ES-I3 (cell line): ENCODE measurements at regions not wholly inside any gene's neighbourhood (a gene's known extent, or its start where the extent isn't known, plus 50 kb on each side); places are given as distances from the start of the nearest gene placed in this dataset.

ENCODE experiments used
- H3K36me3 ChIP-seq: 2 replicates; pipeline ENCODE4 v1.6.1; 2013; ENCODE audit warnings: mild to moderate bottlenecking, low read length, control low read depth, moderate library complexity; ENCODE audit not compliant: insufficient read depth
- H3K4me1 ChIP-seq: 2 replicates; pipeline ENCODE4 v1.6.1; 2013; ENCODE audit warnings: mild to moderate bottlenecking, control low read depth, low read length; ENCODE audit not compliant: insufficient read depth
- H3K9ac ChIP-seq: 2 replicates; pipeline ENCODE4 v1.6.1; 2013; ENCODE audit warnings: low read depth, mild to moderate bottlenecking, low read length, moderate library complexity
- H3K9me3 ChIP-seq: 2 replicates; pipeline ENCODE4 v1.6.1; 2013; ENCODE audit warnings: mild to moderate bottlenecking, low read length, moderate library complexity; ENCODE audit not compliant: control insufficient read depth, insufficient read depth

DNA sequence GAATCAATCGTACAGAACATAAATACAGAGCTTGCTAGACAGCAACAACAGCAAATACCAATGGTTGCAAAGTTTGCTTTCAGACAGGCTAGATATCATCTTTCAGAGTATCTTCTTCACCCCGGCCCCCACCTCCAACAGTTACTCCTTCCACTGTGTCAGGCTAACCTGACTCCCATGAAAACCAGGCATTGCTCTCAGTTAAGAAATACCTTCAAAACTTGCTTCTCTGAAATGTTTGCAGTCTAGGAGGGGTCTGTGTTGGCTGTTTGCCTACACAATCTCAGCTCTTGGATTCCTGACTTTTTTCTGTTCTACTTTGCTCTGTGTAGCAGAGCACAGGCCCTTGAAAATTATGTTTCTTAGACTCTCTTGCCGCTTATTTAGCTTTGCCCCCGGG, 599.5 kb upstream of the SYT4 start:
- H3K36me3 ChIP-seq: no peaks in the 10 kb centered on the region
- H3K9me3 ChIP-seq: no peaks in the 10 kb centered on the region

DNA sequence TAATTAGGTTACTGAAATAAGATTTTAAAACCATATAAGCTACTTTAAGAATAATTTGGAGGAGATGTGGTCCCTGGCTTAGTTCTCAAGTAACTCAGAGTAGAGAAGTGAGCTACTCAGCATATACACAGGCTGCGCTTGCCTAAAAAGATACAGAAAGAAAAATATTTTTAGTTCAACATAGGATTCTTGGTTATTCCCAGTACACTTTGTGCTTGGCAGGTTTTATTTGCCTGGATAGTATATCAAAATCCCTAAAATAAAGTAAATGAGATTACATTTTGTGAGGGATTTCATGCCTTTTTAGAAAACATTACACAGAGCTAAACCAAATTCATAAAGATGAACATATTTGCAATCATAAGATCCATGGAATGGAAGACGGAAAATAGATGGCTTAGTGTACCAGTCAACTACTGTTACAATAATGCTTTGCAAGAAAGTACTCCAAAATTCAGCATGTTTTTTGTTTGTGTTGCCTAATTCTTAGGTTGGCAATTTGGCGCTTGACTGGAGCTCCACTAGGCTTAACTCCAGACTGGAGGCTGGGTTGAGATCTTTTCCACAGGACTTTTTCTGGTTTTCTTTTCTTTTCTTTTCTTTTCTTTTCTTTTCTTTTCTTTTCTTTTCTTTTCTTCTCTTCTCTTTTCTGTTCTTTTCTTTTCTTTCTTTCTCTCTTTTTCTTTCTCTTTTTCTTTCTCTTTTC, 600.5 kb upstream of the SYT4 start:
- H3K9me3 ChIP-seq: no peaks in the 10 kb centered on the region
- no peak overlapping the region for H3K9ac ChIP-seq
- 0 out of 2 replicates have a peak, but pooled peaks cover 5% of the 10 kb centered on the region for H3K4me1 ChIP-seq
- H3K36me3 ChIP-seq: no peaks in the 10 kb centered on the region

More for the DNA sequence above, 599.5 kb upstream of the SYT4 start:
- Histone ChIP-seq H3K4me1 (no peaks in the 10 kb centered on the region), H3K9ac (no peak overlapping the region)

DNA sequence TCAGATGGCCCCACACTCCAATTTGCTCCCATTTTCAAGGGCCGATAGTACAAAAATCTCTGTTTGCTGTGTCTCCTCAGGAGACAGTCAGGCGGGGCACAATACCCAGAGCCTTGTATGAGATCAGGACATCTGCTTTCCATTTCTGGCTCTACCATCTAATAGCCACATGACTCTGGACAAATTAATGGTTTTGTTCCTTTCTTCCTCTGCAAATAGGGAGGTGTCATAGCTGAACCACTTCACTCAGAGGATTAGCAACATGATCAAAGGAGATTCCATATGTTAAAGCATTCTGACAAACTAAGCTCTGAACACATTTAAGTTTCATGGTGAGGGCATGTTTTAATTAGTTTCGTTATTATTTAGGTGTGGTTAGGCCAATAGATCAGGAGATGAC, 602.1 kb upstream of the SYT4 start:
- no peaks in the 10 kb centered on the region for H3K9me3 ChIP-seq
- 0 out of 2 replicates have a peak, but pooled peaks cover 7% of the 10 kb centered on the region for H3K4me1 ChIP-seq
- no peak overlapping the region for H3K9ac ChIP-seq
- H3K36me3 ChIP-seq: no peaks in the 10 kb centered on the region

DNA sequence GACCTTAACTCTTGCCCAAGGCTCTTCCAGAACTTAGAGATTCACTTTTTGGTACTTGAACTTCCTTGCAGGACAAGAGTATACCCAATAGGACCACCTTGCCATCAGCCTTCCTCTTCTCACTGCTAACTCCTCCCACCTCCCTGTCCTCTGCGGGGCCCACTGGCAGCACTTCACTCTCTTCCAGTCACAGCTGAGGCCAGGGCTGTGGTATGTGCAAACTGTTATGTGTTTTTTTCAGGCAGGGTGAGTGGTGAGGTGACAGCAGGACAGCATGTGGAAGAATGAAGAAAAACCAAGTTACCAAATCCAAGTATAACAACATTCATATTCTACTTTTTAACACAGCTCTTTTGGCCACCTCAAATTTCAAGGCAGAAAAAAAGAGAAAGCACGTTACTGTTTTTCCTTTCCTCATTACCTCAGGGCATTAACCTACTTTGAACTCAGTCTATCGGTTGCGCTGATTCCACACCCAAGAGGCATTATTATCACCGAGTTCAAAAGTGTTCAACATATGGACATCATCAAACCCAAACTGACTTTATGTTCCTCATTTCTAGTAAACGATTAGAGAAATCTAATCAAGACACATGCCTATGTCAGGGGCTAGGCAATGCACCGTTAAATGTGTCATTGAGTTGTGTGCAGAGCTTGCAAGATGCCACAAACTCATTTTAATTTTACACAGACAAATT, 605.2 kb upstream of the SYT4 start:
- Histone ChIP-seq H3K9ac (no peak overlapping the region), H3K4me1 (peaks cover 10% of the 10 kb centered on the region), H3K9me3 (no peaks in the 10 kb centered on the region), H3K36me3 (no peaks in the 10 kb centered on the region)

DNA sequence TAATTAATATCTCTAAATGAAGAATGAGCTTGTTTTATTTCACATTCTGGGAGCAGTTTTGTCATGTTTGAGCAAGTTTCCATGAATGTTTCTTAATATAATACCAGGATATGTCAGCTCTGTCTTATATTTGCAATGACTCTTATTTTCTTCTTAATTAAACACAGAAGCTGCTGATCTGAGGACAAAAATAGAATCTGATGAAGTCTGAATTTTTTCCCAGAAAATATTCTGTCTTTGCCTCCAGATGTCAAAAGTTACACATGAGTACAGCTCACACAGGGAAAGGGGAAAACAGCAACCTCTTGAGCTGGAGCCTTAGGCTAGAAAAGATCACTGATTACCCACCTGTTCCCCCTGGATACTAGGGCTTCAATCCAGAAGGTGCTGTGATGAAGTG, 606.6 kb upstream of the SYT4 start:
- Histone ChIP-seq H3K9ac (no peak overlapping the region), H3K36me3 (no peaks in the 10 kb centered on the region), H3K4me1 (peaks cover 19% of the 10 kb centered on the region), H3K9me3 (no peaks in the 10 kb centered on the region)

DNA sequence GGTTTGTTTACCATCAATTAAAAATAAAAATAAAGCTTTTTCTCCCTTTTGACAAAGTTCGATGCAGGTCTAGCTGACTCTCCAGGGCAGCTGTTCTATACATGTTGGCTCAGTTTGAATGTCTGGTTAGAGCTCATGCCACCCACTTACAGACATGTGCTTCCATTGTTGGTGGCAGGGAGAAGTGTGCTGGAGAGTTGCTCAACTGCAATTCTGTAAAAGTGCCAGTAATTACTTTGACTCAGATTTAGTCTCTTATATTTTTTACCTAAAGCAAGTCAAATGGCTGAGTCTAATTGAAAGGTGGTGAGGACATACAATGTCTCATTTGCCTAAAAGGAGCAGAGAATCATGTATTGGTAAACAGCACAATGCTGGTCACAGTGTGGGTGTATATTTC, 609.1 kb upstream of the SYT4 start:
- Histone ChIP-seq H3K9ac (no peak overlapping the region), H3K4me1 (peaks cover 19% of the 10 kb centered on the region), H3K36me3 (no peaks in the 10 kb centered on the region), H3K9me3 (no peaks in the 10 kb centered on the region)

DNA sequence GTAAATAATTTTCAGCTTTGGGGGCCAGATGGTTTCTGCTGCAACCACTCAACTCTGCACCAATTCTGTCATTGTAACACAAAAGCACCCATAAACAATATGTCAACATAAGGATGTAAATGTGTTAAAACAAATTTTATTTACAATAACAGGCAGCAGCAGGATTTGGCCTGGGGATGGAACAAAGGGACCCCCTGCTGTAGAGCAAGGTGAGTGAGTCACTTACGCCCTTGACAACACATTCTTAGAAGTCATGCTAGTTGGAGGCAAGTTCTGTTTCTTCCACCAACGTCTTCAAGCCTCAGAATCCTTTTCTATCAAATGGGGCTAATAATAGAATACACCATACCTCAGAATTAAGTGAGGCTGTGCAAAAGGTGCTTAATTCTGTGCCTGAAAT, 610.2 kb upstream of the SYT4 start:
- Histone ChIP-seq H3K9me3 (no peaks in the 10 kb centered on the region), H3K36me3 (no peaks in the 10 kb centered on the region), H3K9ac (no peak overlapping the region), H3K4me1 (peaks cover 17% of the 10 kb centered on the region)

DNA sequence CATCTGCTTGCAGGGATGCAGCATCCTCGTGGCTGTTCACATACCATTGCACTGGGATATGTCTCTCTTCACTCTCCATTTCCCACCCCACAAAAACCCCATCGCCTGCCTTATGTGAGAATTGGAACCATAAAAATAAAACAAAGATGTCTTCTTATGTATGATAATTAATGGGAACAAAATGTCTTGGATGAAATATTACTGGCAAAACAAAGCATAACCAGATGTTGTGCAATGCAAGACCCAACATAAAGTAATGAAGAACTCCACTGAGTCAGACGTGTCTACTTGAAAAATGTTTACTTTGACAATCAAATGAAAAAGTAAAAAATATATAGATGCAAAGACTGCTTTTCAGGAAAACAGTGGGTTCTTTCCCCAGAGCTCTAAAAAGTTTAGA, 611.3 kb upstream of the SYT4 start:
- peaks cover 13% of the 10 kb centered on the region for H3K4me1 ChIP-seq
- H3K9ac ChIP-seq: no peak overlapping the region
- no peaks in the 10 kb centered on the region for H3K36me3 ChIP-seq
- H3K9me3 ChIP-seq: no peaks in the 10 kb centered on the region

DNA sequence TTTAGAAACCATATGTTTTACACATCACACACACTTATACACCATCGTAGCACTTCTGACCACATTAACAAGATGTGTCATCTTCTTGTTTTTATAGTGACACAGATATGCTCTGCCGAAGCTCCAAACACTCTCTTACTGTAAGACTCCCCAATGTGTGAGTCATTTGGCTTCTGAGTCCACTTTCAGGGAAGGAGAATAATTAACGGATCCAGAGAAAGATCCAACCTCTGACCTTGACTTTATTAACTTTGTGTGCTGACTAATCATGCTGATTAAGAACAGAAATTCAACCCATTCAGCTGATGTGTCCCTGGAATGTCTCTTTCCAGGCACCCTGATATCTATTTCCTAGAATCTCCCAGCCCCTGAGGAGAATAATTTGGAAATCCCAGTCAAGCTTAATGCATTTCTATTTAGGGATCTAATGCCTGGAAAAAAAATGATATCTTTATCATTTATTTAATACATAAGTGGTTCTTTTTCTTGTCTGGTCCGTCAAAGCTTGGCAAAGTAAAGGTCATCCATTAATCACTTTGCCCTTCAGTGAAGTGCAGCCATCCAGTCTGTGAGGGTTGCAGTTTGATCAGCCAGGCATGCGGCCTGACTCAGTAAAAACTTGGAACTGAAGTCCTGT, 615.8 kb upstream of the SYT4 start:
- Histone ChIP-seq H3K9ac (no peak overlapping the region), H3K36me3 (no peaks in the 10 kb centered on the region), H3K9me3 (no peaks in the 10 kb centered on the region), H3K4me1 (0 out of 2 replicates have a peak, but pooled peaks cover 3% of the 10 kb centered on the region)

DNA sequence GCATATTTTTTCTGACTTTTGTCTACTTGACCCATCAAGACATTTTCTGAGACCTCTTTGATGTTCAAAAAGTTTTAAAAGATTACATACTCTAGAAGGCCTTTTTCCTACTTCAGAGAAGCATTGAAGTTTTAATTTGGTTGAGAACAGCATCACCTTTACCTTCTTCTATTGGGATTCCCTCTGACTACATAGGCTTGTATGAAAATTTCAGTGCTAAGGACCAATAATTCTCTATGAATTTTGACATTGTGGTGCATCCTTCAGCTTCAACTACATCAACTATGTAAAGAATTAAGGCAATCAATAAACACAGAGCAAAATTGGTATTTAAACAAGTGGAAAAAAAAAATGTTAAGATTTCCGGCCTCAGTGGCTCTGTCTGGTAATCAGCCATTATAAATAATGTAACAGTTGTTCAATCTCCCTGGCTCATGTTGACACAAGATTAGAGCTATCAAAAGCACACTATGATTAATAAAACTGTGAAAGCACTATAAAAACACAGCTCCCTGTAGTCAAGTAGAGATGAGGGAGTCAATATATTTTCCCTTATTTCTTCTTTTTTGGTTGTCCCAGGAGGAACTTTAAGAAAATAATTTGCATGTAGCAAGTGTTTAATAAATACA, 627.0 kb upstream of the SYT4 start:
- no peaks in the 10 kb centered on the region for H3K36me3 ChIP-seq
- no peaks in the 10 kb centered on the region for H3K4me1 ChIP-seq
- no peaks in the 10 kb centered on the region for H3K9me3 ChIP-seq
- no peak overlapping the region for H3K9ac ChIP-seq

DNA sequence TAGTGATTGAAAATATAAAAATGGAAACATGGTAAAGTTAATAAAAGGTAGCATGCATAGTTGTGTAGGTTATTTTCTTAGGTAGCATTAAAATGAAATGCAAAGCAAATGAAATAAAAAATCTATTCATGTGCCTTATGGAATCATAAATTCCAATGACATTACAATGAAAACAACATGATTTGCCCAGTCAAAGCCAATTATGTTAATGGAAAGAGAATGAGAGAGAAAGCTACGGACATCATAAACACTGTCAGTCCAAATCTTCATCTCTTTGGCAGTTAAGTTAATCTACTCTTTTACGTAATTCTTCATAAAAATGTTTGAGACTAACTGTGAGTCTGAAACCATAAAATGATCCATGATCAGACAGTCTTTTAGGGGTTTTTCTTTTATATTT, 636.7 kb upstream of the SYT4 start:
- Histone ChIP-seq H3K36me3 (no peaks in the 10 kb centered on the region), H3K9me3 (no peaks in the 10 kb centered on the region), H3K4me1 (peaks cover 14% of the 10 kb centered on the region; the same call in 1 of the 2 replicates), H3K9ac (no peak overlapping the region)

DNA sequence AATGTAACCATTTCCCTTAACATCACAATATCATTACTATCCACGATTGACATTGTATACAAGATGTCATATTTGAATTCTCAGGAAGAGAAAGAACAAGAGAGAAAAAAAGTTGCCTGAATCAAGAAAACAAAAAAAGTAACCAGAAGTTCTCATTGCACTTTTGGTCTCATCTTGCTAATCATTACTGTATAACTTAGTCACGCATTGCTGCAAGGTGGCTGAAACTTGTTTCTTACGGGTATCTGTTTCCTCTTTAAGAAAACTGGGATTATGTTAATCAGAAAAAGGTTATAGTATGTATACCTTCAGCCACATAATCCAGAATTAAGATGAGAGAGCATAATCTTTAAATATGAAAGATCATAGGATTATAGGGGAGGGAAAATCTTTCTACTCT, 639.7 kb upstream of the SYT4 start:
- no peaks in the 10 kb centered on the region for H3K9me3 ChIP-seq
- peaks cover 14% of the 10 kb centered on the region; the same call in 1 of the 2 replicates for H3K4me1 ChIP-seq
- H3K36me3 ChIP-seq: no peaks in the 10 kb centered on the region
- H3K9ac ChIP-seq: no peak overlapping the region

DNA sequence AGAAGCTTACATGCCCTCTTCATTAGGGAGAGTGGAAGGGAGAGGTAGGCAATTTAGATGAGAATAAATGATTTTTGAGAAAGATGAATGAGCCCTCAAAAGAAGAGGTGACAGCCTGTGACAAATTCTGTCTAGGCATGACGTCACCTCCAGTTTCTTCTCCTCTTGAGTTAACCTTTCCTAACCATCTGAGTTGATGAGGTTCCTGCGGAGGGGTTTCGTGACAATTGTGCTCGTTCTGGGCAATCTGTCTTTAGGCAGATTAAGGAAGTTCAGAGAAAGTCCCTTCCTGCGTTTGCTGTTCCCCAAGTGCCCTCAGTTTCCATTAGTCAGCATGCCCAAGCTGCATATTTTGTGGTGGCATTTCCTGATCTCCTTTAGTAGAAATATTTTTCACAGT, 640.2 kb upstream of the SYT4 start:
- Histone ChIP-seq H3K9ac (no peak overlapping the region), H3K36me3 (no peaks in the 10 kb centered on the region), H3K9me3 (no peaks in the 10 kb centered on the region), H3K4me1 (peaks cover 14% of the 10 kb centered on the region; the same call in 1 of the 2 replicates)

DNA sequence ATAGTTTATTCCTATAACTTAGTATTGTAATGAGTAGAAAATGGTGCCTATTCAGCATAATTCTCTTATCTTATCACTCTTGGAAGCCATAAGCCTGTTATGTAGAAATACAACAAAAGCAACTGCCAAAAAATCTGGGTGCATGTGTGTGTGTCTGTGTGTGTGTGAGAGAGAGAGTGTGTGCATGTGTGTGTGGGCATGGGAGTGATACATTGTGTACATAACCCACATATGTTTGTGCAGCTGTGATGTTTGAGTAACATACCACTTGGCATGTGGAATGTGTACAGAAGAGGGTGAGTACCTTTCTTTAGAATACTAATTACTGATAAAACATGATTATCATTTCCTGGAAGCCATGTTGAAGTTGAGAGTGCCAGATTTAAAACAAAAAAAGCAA, 642.3 kb upstream of the SYT4 start:
- no peaks in the 10 kb centered on the region for H3K9me3 ChIP-seq
- no peaks in the 10 kb centered on the region for H3K36me3 ChIP-seq
- H3K9ac ChIP-seq: no peak overlapping the region
- H3K4me1 ChIP-seq: peaks cover 14% of the 10 kb centered on the region; the same call in 1 of the 2 replicates
